HEK293 (cell line): ENCODE measurements at regions not wholly inside any gene's neighbourhood (a gene's known extent, or its start where the extent isn't known, plus 50 kb on each side); places are given as distances from the start of the nearest gene placed in this dataset.

Experiments used
- CTCF ChIA-PET: fragments of 350-600 bp; formaldehyde crosslinking; extraction: SDS; loops from one replicate; lab custom pipeline; 2021; ENCODE audit warnings: antibody characterized with exemption; lab: Yijun Ruan, JAX
- POLR2A ChIA-PET: fragments of 300-600 bp; formaldehyde crosslinking; extraction: SDS; loops from one replicate; lab custom pipeline; 2020; ENCODE audit warnings: antibody characterized with exemption, inconsistent platforms; lab: Yijun Ruan, JAX
- H3K27ac ChIP-seq: fragments of 200-500 bp; sonication (Bioruptor generic); 2 replicates; pipeline ENCODE4 v1.5.1; 2014; ENCODE audit warnings: low read depth, low read length, control low read depth, inconsistent platforms; ENCODE audit errors: extremely low read depth
- H3K36me3 ChIP-seq, 2 experiments: fragments of 200-500 bp in 1 of 2; sonication (Bioruptor generic) in 1 of 2; 1 replicate in 1 of 2; 2 replicates in 1 of 2; pipeline ENCODE4 v1.5.1; 2014 to 2017; ENCODE audit warnings: inconsistent platforms in 2 of 2, low read length in 2 of 2; ENCODE audit not compliant: control insufficient read depth in 2 of 2, insufficient read depth in 1 of 2
- H3K4me1 ChIP-seq: fragments of 200-500 bp; sonication (Bioruptor generic); 2 replicates; pipeline ENCODE4 v1.5.1; 2014; ENCODE audit warnings: mild to moderate bottlenecking, low read length, inconsistent platforms; ENCODE audit not compliant: control insufficient read depth, insufficient read depth
- H3K4me3 ChIP-seq: 2 replicates; pipeline ENCODE4 v1.5.1; 2011; ENCODE audit warnings: low read depth, mild to moderate bottlenecking, control low read depth, low read length, moderate library complexity
- H3K9me3 ChIP-seq: fragments of 200-500 bp; sonication (Bioruptor generic); 2 replicates; pipeline ENCODE4 v1.5.1; 2014; ENCODE audit warnings: low read depth, low read length, inconsistent platforms; ENCODE audit not compliant: control insufficient read depth, insufficient read depth
- GFI1B ChIP-seq: fragments of 450-650 bp; formaldehyde crosslinking; IDR thresholded peaks from 2 replicates; pipeline ENCODE4 v1.5.1; 2016; ENCODE audit warnings: missing biosample characterization, missing genetic modification characterization
- KLF1 ChIP-seq: fragments of 450-650 bp; formaldehyde crosslinking; IDR thresholded peaks from 2 replicates; pipeline ENCODE4 v1.5.1; 2016; ENCODE audit warnings: missing biosample characterization, missing genetic modification characterization
- KLF9 ChIP-seq: fragments of 450-650 bp; formaldehyde crosslinking; IDR thresholded peaks from 2 replicates; pipeline ENCODE4 v1.5.1; 2016; ENCODE audit warnings: missing biosample characterization, missing genetic modification characterization, low read depth
- PRDM6 ChIP-seq: fragments of 450-650 bp; formaldehyde crosslinking; IDR thresholded peaks from 2 replicates; pipeline ENCODE4 v1.5.1; 2017; ENCODE audit warnings: missing biosample characterization, missing genetic modification characterization
- REST ChIP-seq: fragments of 450-650 bp; formaldehyde crosslinking; IDR thresholded peaks from 2 replicates; pipeline ENCODE4 v1.5.1; 2016; ENCODE audit warnings: missing biosample characterization, missing genetic modification characterization
- TCF7L2 ChIP-seq: IDR thresholded peaks from 2 replicates; pipeline ENCODE4 v1.6.1; 2011; ENCODE audit warnings: low read depth, mild to moderate bottlenecking, inconsistent platforms, low read length, moderate library complexity, borderline replicate concordance
- WT1 ChIP-seq: fragments of 450-650 bp; formaldehyde crosslinking; IDR thresholded peaks from 2 replicates; pipeline ENCODE4 v1.5.1; 2016; ENCODE audit warnings: missing biosample characterization, missing genetic modification characterization
- ZBTB48 ChIP-seq: fragments of 450-650 bp; formaldehyde crosslinking; IDR thresholded peaks from 2 replicates; pipeline ENCODE4 v1.5.1; 2016; ENCODE audit warnings: missing biosample characterization, missing genetic modification characterization
- ZEB2 ChIP-seq: fragments of 450-650 bp; formaldehyde crosslinking; IDR thresholded peaks from 2 replicates; pipeline ENCODE4 v1.5.1; 2016; ENCODE audit warnings: missing biosample characterization, missing genetic modification characterization
- ZIC2 ChIP-seq: fragments of 450-650 bp; formaldehyde crosslinking; IDR thresholded peaks from 2 replicates; pipeline ENCODE4 v1.5.1; 2016; ENCODE audit warnings: missing biosample characterization, missing genetic modification characterization
- ZNF133 ChIP-seq: fragments of 450-650 bp; formaldehyde crosslinking; IDR thresholded peaks from 2 replicates; pipeline ENCODE4 v1.5.1; 2016; ENCODE audit warnings: missing biosample characterization, missing genetic modification characterization
- ZNF157 ChIP-seq: fragments of 450-650 bp; formaldehyde crosslinking; IDR thresholded peaks from 2 replicates; pipeline ENCODE4 v1.5.1; 2016; ENCODE audit warnings: missing biosample characterization, missing genetic modification characterization
- ZNF174 ChIP-seq: fragments of 450-650 bp; formaldehyde crosslinking; IDR thresholded peaks from 2 replicates; pipeline ENCODE4 v1.5.0; 2017; ENCODE audit warnings: missing biosample characterization, mild to moderate bottlenecking, missing genetic modification characterization
- ZNF24 ChIP-seq: fragments of 450-650 bp; formaldehyde crosslinking; IDR thresholded peaks from 2 replicates; pipeline ENCODE4 v1.5.1; 2016; ENCODE audit warnings: missing biosample characterization, missing genetic modification characterization
- ZNF274 ChIP-seq, 2 experiments: fragments of 200-500 bp in 1 of 2; fragments of 450-650 bp in 1 of 2; sonication (Bioruptor generic) in 1 of 2; formaldehyde crosslinking in 1 of 2; IDR thresholded peaks; 2 replicates each; pipeline versions ENCODE4 v1.5.1 to v1.6.1; 2014 to 2016; ENCODE audit warnings: borderline replicate concordance in 1 of 2, inconsistent platforms in 1 of 2, low read length in 1 of 2, missing biosample characterization in 1 of 2, missing genetic modification characterization in 1 of 2
- ZNF311 ChIP-seq: fragments of 450-650 bp; formaldehyde crosslinking; IDR thresholded peaks from 2 replicates; pipeline ENCODE4 v1.5.1; 2017; ENCODE audit warnings: missing biosample characterization, missing genetic modification characterization, borderline replicate concordance
- ZNF433 ChIP-seq: fragments of 450-650 bp; formaldehyde crosslinking; IDR thresholded peaks from 2 replicates; pipeline ENCODE4 v1.5.1; 2016; ENCODE audit warnings: missing biosample characterization, missing genetic modification characterization, low read depth
- ZNF514 ChIP-seq: fragments of 450-650 bp; formaldehyde crosslinking; IDR thresholded peaks from 2 replicates; pipeline ENCODE4 v1.5.1; 2016; ENCODE audit warnings: missing biosample characterization, missing genetic modification characterization
- ZNF544 ChIP-seq: fragments of 450-650 bp; formaldehyde crosslinking; IDR thresholded peaks from 2 replicates; pipeline ENCODE4 v1.5.0; 2017; ENCODE audit warnings: missing biosample characterization, missing genetic modification characterization
- ZNF610 ChIP-seq: fragments of 450-650 bp; formaldehyde crosslinking; IDR thresholded peaks from 2 replicates; pipeline ENCODE4 v1.5.1; 2016; ENCODE audit warnings: missing biosample characterization, missing genetic modification characterization, borderline replicate concordance
- ZNF621 ChIP-seq: fragments of 450-650 bp; formaldehyde crosslinking; IDR thresholded peaks from 2 replicates; pipeline ENCODE4 v1.5.1; 2017; ENCODE audit warnings: missing biosample characterization, missing genetic modification characterization
- ZNF654 ChIP-seq: fragments of 450-650 bp; formaldehyde crosslinking; IDR thresholded peaks from 2 replicates; pipeline ENCODE4 v1.5.1; 2016; ENCODE audit warnings: low read depth, missing biosample characterization, missing genetic modification characterization
- ZNF660 ChIP-seq: fragments of 450-650 bp; IDR thresholded peaks from 2 replicates; pipeline ENCODE4 v1.5.1; 2018; ENCODE audit warnings: missing biosample characterization, mild to moderate bottlenecking, missing genetic modification characterization
- ZNF707 ChIP-seq: fragments of 450-650 bp; formaldehyde crosslinking; IDR thresholded peaks from 2 replicates; pipeline ENCODE4 v1.5.1; 2016; ENCODE audit warnings: missing biosample characterization, missing genetic modification characterization
- ZNF76 ChIP-seq: fragments of 450-650 bp; formaldehyde crosslinking; IDR thresholded peaks from 2 replicates; pipeline ENCODE4; 2016; ENCODE audit warnings: low read depth, missing biosample characterization, missing genetic modification characterization, borderline replicate concordance
- ZNF768 ChIP-seq: fragments of 450-650 bp; formaldehyde crosslinking; IDR thresholded peaks from 2 replicates; pipeline ENCODE4 v1.5.1; 2018; ENCODE audit warnings: missing biosample characterization, mild to moderate bottlenecking, missing genetic modification characterization

- no peaks in the 10 kb centered on the region for H3K4me1 ChIP-seq
- CTCF ChIA-PET = no interaction called here
- H3K4me3 ChIP-seq = no peak overlapping the region
- POLR2A ChIA-PET = no interaction called here
- TF ChIP-seq ZNF274 (IDR thresholded peaks at IDR 0.05; ENCODE audit: low read length) (no peak), ZNF274 (tag by site-specific recombination; IDR thresholded peaks at IDR 0.05; ENCODE audit: borderline replicate concordance) (no peak)
- H3K9me3 ChIP-seq = no peaks in the 10 kb centered on the region
- no peak overlapping the region for H3K27ac ChIP-seq
- H3K36me3 ChIP-seq = no peaks in the 10 kb centered on the region
Observed at GRCh38 chr3:143901105-143901504, 52.8 kb upstream of the SLC9A9 start.

DNA sequence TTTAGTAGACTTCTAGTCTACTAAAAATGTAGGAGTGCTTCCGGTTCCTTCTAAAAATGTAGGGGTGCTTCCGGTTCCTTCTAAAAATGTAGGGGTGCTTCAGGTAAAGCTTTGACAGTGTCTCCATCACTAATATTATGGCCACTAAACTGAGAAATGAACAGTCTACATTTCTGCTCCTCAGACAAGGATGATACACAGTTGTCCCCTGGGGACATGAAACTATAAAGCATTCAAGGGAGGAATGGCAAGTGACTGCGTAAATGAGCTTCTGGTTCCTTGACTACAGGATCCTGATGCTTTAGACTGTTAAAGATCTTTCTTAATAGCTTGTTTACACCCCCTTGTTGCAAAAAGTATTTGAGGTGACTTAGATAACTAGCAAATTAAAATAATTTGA is 53.9 kb upstream of the SLC9A9 start:
- Histone ChIP-seq H3K9me3 (no peaks in the 10 kb centered on the region), H3K36me3 (no peaks in the 10 kb centered on the region), H3K4me3 (no peak overlapping the region), H3K27ac (no peak overlapping the region), H3K4me1 (no peaks in the 10 kb centered on the region)
- ChIA-PET CTCF (interaction anchor here (0.8 kb wide), 1 partner anchor 1867 kb away, joined by 3 read pairs; no protein-coding TSS in a partner anchor), POLR2A (no interaction called here)
- no peak for TF ChIP-seq ZNF311 (tag by site-specific recombination)
- no peak for TF ChIP-seq ZNF157 (tag by site-specific recombination)
- TF ChIP-seq GFI1B (tag by site-specific recombination) = no peak
- TF ChIP-seq ZNF133 (tag by site-specific recombination) = no peak
- TF ChIP-seq ZNF610 (tag by site-specific recombination) = no peak
- TF ChIP-seq ZIC2 (tag by site-specific recombination) = no peak
- no peak for TF ChIP-seq ZNF24 (tag by site-specific recombination)
- TF ChIP-seq ZNF654 (tag by site-specific recombination) = no peak
- no peak for TF ChIP-seq ZNF433 (tag by site-specific recombination)
- TF ChIP-seq ZBTB48 = no peak
- TF ChIP-seq ZNF514 (tag by site-specific recombination) = no peak
- TF ChIP-seq ZNF76 = no peak
- TF ChIP-seq KLF1 (tag by site-specific recombination) = no peak
- no peak for TF ChIP-seq PRDM6 (tag by site-specific recombination)
- TF ChIP-seq ZNF768 (tag by site-specific recombination) = no peak
- no peak for TF ChIP-seq TCF7L2

- ChIA-PET POLR2A (no interaction called here), CTCF (no interaction called here)
- no peak overlapping the region for H3K27ac ChIP-seq
- no peaks in the 10 kb centered on the region for H3K9me3 ChIP-seq
- no peaks in the 10 kb centered on the region for H3K36me3 ChIP-seq
- no peak for TF ChIP-seq ZNF621 (tag by site-specific recombination)
- TF ChIP-seq ZNF544 (tag by site-specific recombination) = no peak
- TF ChIP-seq ZNF660 = no peak
- TF ChIP-seq ZNF174 (tag by site-specific recombination) = no peak
- no peak for TF ChIP-seq ZNF707 (tag by site-specific recombination)
- no peak for TF ChIP-seq WT1
- no peak for TF ChIP-seq KLF9
- no peak for TF ChIP-seq REST (tag by site-specific recombination)
- no peak for TF ChIP-seq ZEB2 (tag by site-specific recombination)
- H3K4me1 ChIP-seq = no peaks in the 10 kb centered on the region
- H3K4me3 ChIP-seq = no peak overlapping the region
Observed at GRCh38 chr3:143910756-143911155, 60.9 kb upstream of the DIPK2A start.
